GM10248 (cell line): ENCODE measurements at regions not wholly inside any gene's neighbourhood (a gene's known extent, or its start where the extent isn't known, plus 50 kb on each side); places are given as distances from the start of the nearest gene placed in this dataset.

Experiments used
- CTCF ChIA-PET: fragments of 300-600 bp; sonication (Branson Sonifier 250); formaldehyde crosslinking; extraction: SDS; loops from one replicate; lab custom pipeline; 2021; ENCODE audit warnings: antibody characterized with exemption; lab: Yijun Ruan, JAX
- POLR2A ChIA-PET: fragments of 350-650 bp; sonication (Branson Sonifier 250); formaldehyde crosslinking; extraction: SDS; loops from one replicate; lab custom pipeline; 2020; ENCODE audit warnings: antibody characterized with exemption; lab: Yijun Ruan, JAX
- DNase-seq: peaks from one replicate; pipeline ENCODE4 v3.0.0; 2012; ENCODE audit errors: extremely low spot score
- CTCF ChIP-seq: IDR thresholded peaks from 2 replicates; pipeline ENCODE4 v1.5.1; 2012; ENCODE audit warnings: mild to moderate bottlenecking, low read depth; ENCODE audit errors: extremely low read depth, missing control alignments, control extremely low read depth

GRCh38 chr1:103177108-103177775 lies 68.9 kb upstream of the COL11A1 start:
- CTCF ChIA-PET = interaction anchor here (1.2 kb wide), 1 partner anchor 26 kb away, joined by 3 read pairs; no protein-coding TSS in a partner anchor
- POLR2A ChIA-PET = no interaction called here
- no peak for TF ChIP-seq CTCF
- DNase-seq = no peak

GRCh38 chr1:103171041-103171590 lies 62.8 kb upstream of the COL11A1 start:
- TF ChIP-seq CTCF = no peak
- CTCF ChIA-PET = no interaction called here
- DNase-seq = no peak
- POLR2A ChIA-PET = no interaction called here

- ChIA-PET POLR2A (no interaction called here), CTCF (no interaction called here)
- TF ChIP-seq CTCF = no peak
- DNase-seq = no peak
Measured at GRCh38 chr1:103170609-103171008, 62.3 kb upstream of the COL11A1 start.

GRCh38 chr1:103162360-103162759 lies 54.0 kb upstream of the COL11A1 start:
- no peak for DNase-seq
- ChIA-PET POLR2A (no interaction called here), CTCF (interaction anchor here (1.0 kb wide), 1 partner anchor 12 kb away, joined by 4 read pairs; no protein-coding TSS in a partner anchor)
- no peak for TF ChIP-seq CTCF

- POLR2A ChIA-PET = no interaction called here
- CTCF ChIA-PET = interaction anchor here (1.2 to 1.5 kb wide), 2 partner anchors 12 to 36 kb away, joined by 3 read pairs; no protein-coding TSS in a partner anchor
- no peak for TF ChIP-seq CTCF
- no peak for DNase-seq
Measured at GRCh38 chr1:103160281-103160680, 52.0 kb upstream of the COL11A1 start.
